GM19455 (cell line): ENCODE measurements at regions not wholly inside any gene's neighbourhood (a gene's known extent, or its start where the extent isn't known, plus 50 kb on each side); places are given as distances from the start of the nearest gene placed in this dataset.

Experiments
- ATAC-seq: cut with Tn5 transposase; IDR thresholded peaks from one replicate; pipeline ENCODE4 v1.9.1; 2021; ENCODE audit not compliant: unreplicated experiment

- no peak for ATAC-seq
These were observed 58.5 kb downstream of the DLL1 start for GRCh38 chr6:170232186-170233002.

- no peak for ATAC-seq
These were observed 59.3 kb downstream of the DLL1 start for GRCh38 chr6:170231293-170232185.

GRCh38 chr6:170230520-170231292, 60.2 kb downstream of the DLL1 start:
- no peak for ATAC-seq

- no peak for ATAC-seq
These were observed 60.9 kb downstream of the DLL1 start for GRCh38 chr6:170229851-170230519.

- no peak for ATAC-seq
These were observed 61.5 kb downstream of the DLL1 start for GRCh38 chr6:170229396-170229795.

GRCh38 chr6:170228946-170229310, 62.0 kb downstream of the DLL1 start:
- ATAC-seq = no peak

GRCh38 chr6:170227996-170228945, 62.6 kb downstream of the DLL1 start:
- ATAC-seq = no peak

- ATAC-seq = no peak
These were observed 63.3 kb downstream of the DLL1 start for GRCh38 chr6:170227521-170227983.

GRCh38 chr6:170226647-170227046, 64.2 kb downstream of the DLL1 start:
- no peak for ATAC-seq

- no peak for ATAC-seq
These were observed 64.9 kb downstream of the DLL1 start for GRCh38 chr6:170225852-170226417.

GRCh38 chr6:170224694-170225660, 65.9 kb downstream of the DLL1 start:
- no peak for ATAC-seq

GRCh38 chr6:170223718-170224693, 66.9 kb downstream of the DLL1 start:
- ATAC-seq = no peak

GRCh38 chr6:170222498-170223471, 68.1 kb downstream of the DLL1 start:
- ATAC-seq = no peak

- no peak for ATAC-seq
These were observed 69.0 kb downstream of the DLL1 start for GRCh38 chr6:170221753-170222400.

GRCh38 chr6:170221052-170221752, 69.7 kb downstream of the DLL1 start:
- no peak for ATAC-seq
